ENCODE measurements at regions not wholly inside any gene's neighbourhood (a gene's known extent, or its start where the extent isn't known, plus 50 kb on each side); places are given as distances from the start of the nearest gene placed in this dataset.

GRCh38 chr12:93279565-93280412 lies 97.9 kb upstream of the NUDT4 start:
- no peak for TF ChIP-seq JUND (IDR thresholded peaks at IDR 0.05; ENCODE audit: low read depth)
- in situ Hi-C loops (cut with HindIII; ENCODE audit: low pct_unique_long_range_greater_than_20kb, low sequenced_read_pairs): no loop called here
- DNase-seq (ENCODE audit: low read depth in 1 of 2, low spot score in 1 of 2): peak in 1 of 2 experiments; percentile 57

- no peak for TF ChIP-seq JUND (IDR thresholded peaks at IDR 0.05; ENCODE audit: low read depth)
- in situ Hi-C loops (cut with HindIII; ENCODE audit: low pct_unique_long_range_greater_than_20kb, low sequenced_read_pairs): no loop called here
- DNase-seq (ENCODE audit: low read depth in 1 of 2, low spot score in 1 of 2): no peak
Measured at GRCh38 chr12:93287149-93287548, 90.6 kb upstream of the NUDT4 start.

GRCh38 chr12:93288626-93289025 lies 89.1 kb upstream of the NUDT4 start:
- no peak for TF ChIP-seq JUND (IDR thresholded peaks at IDR 0.05; ENCODE audit: low read depth)
- in situ Hi-C loops (cut with HindIII; ENCODE audit: low pct_unique_long_range_greater_than_20kb, low sequenced_read_pairs): no loop called here
- no peak for DNase-seq (ENCODE audit: low read depth in 1 of 2, low spot score in 1 of 2)

GRCh38 chr12:93290391-93290790 lies 87.3 kb upstream of the NUDT4 start:
- TF ChIP-seq JUND (IDR thresholded peaks at IDR 0.05; ENCODE audit: low read depth): no peak
- in situ Hi-C loops (cut with HindIII; ENCODE audit: low pct_unique_long_range_greater_than_20kb, low sequenced_read_pairs): no loop called here
- DNase-seq (ENCODE audit: low read depth in 1 of 2, low spot score in 1 of 2): no peak

- in situ Hi-C loops (cut with HindIII; ENCODE audit: low pct_unique_long_range_greater_than_20kb, low sequenced_read_pairs): no loop called here
Measured at GRCh38 chr12:93292213-93292612, 85.5 kb upstream of the NUDT4 start.

GRCh38 chr12:93292731-93293566 lies 84.8 kb upstream of the NUDT4 start:
- in situ Hi-C loops (cut with HindIII; ENCODE audit: low pct_unique_long_range_greater_than_20kb, low sequenced_read_pairs): no loop called here
- peak in 1 of 2 experiments; percentile 56 for DNase-seq (ENCODE audit: low read depth in 1 of 2, low spot score in 1 of 2)
- no peak for TF ChIP-seq JUND (IDR thresholded peaks at IDR 0.05; ENCODE audit: low read depth)

More at GRCh38 chr12:93292213-93292612, 85.5 kb upstream of the NUDT4 start:
- DNase-seq (ENCODE audit: low read depth in 1 of 2, low spot score in 1 of 2): no peak
- TF ChIP-seq JUND (IDR thresholded peaks at IDR 0.05; ENCODE audit: low read depth): no peak

- no peak for TF ChIP-seq JUND (IDR thresholded peaks at IDR 0.05; ENCODE audit: low read depth)
- DNase-seq (ENCODE audit: low read depth in 1 of 2, low spot score in 1 of 2): no peak
- in situ Hi-C loops (cut with HindIII; ENCODE audit: low pct_unique_long_range_greater_than_20kb, low sequenced_read_pairs): no loop called here
Measured at GRCh38 chr12:93297032-93297431, 80.7 kb upstream of the NUDT4 start.

- TF ChIP-seq JUND (IDR thresholded peaks at IDR 0.05; ENCODE audit: low read depth): no peak
- in situ Hi-C loops (cut with HindIII; ENCODE audit: low pct_unique_long_range_greater_than_20kb, low sequenced_read_pairs): no loop called here
- no peak for DNase-seq (ENCODE audit: low read depth in 1 of 2, low spot score in 1 of 2)
Measured at GRCh38 chr12:93297536-93297935, 80.2 kb upstream of the NUDT4 start.

- in situ Hi-C loops (cut with HindIII; ENCODE audit: low pct_unique_long_range_greater_than_20kb, low sequenced_read_pairs): no loop called here
- DNase-seq (ENCODE audit: low read depth in 1 of 2, low spot score in 1 of 2): no peak
- TF ChIP-seq JUND (IDR thresholded peaks at IDR 0.05; ENCODE audit: low read depth): no peak
Measured at GRCh38 chr12:93299262-93299846, 78.4 kb upstream of the NUDT4 start.

GRCh38 chr12:93300611-93301021 lies 77.1 kb upstream of the NUDT4 start:
- DNase-seq (ENCODE audit: low read depth in 1 of 2, low spot score in 1 of 2): no peak
- in situ Hi-C loops (cut with HindIII; ENCODE audit: low pct_unique_long_range_greater_than_20kb, low sequenced_read_pairs): no loop called here
- TF ChIP-seq JUND (IDR thresholded peaks at IDR 0.05; ENCODE audit: low read depth): no peak

- in situ Hi-C loops (cut with HindIII; ENCODE audit: low pct_unique_long_range_greater_than_20kb, low sequenced_read_pairs): no loop called here
- TF ChIP-seq JUND (IDR thresholded peaks at IDR 0.05; ENCODE audit: low read depth): no peak
- DNase-seq (ENCODE audit: low read depth in 1 of 2, low spot score in 1 of 2): no peak
Measured at GRCh38 chr12:93302331-93303229, 75.1 kb upstream of the NUDT4 start.

GRCh38 chr12:93306636-93307035 lies 71.1 kb upstream of the NUDT4 start:
- DNase-seq (ENCODE audit: low read depth in 1 of 2, low spot score in 1 of 2): no peak
- no peak for TF ChIP-seq JUND (IDR thresholded peaks at IDR 0.05; ENCODE audit: low read depth)
- in situ Hi-C loops (cut with HindIII; ENCODE audit: low pct_unique_long_range_greater_than_20kb, low sequenced_read_pairs): no loop called here

Measured in T47D (cell line).